PFSK-1 (cell line): ENCODE measurements at regions not wholly inside any gene's neighbourhood (a gene's known extent, or its start where the extent isn't known, plus 50 kb on each side); places are given as distances from the start of the nearest gene placed in this dataset.

Experiments used
- FOXP2 ChIP-seq: optimal IDR thresholded peaks from 2 replicates; pipeline ENCODE3; 2011; ENCODE audit warnings: borderline replicate concordance, control low read depth, inconsistent platforms; ENCODE audit not compliant: insufficient read depth; ENCODE audit errors: extremely low read length, extremely low read depth
- POLR2AphosphoS5 ChIP-seq: IDR thresholded peaks from 2 replicates; pipeline ENCODE4 v1.6.1; 2012; ENCODE audit warnings: low read depth, mild to moderate bottlenecking, control low read depth, low read length, moderate library complexity
- SIN3A ChIP-seq: IDR thresholded peaks from 2 replicates; pipeline ENCODE4 v1.6.1; 2012; ENCODE audit warnings: mild to moderate bottlenecking, low read length, moderate library complexity, borderline replicate concordance; ENCODE audit not compliant: insufficient read depth
- TAF1 ChIP-seq: IDR thresholded peaks from 2 replicates; pipeline ENCODE4 v1.6.1; 2012; ENCODE audit warnings: low read length, control low read depth, borderline replicate concordance; ENCODE audit not compliant: insufficient read depth
- TF ChIP-seq, protein P1 (sequence below), 2 experiments: IDR thresholded peaks; 2 replicates each; pipeline versions ENCODE4 v1.6.1 to v1.8.0; 2011 to 2012; ENCODE audit warnings: low read depth in 2 of 2, low read length in 2 of 2, control low read depth in 1 of 2, inconsistent platforms in 1 of 2, mild to moderate bottlenecking in 1 of 2, moderate library complexity in 1 of 2; ENCODE audit not compliant: insufficient read depth in 1 of 2

DNA sequence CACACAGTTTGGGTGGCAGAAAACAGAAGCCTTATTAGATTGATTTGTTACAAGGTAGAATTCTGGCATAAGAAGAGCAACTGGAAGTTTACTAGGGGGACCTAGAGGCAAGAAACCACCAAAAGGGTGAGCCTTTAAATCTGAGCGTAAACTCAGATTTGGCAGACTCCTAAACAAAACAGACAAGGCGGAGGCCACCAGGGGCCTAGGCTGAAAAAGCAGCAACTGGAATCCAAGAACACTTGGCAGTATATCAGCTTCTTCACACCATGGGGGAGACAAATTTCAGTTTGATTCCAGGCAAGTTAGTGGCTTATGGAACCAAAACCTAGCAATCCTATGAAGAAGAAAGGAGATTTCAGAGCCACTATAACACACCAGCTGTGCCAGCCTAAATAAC is 220.0 kb downstream of the C3orf38 start:
- TF ChIP-seq POLR2AphosphoS5 (no peak), TAF1 (no peak), SIN3A (no peak), FOXP2 (no peak)
- TF ChIP-seq, protein P1, sequence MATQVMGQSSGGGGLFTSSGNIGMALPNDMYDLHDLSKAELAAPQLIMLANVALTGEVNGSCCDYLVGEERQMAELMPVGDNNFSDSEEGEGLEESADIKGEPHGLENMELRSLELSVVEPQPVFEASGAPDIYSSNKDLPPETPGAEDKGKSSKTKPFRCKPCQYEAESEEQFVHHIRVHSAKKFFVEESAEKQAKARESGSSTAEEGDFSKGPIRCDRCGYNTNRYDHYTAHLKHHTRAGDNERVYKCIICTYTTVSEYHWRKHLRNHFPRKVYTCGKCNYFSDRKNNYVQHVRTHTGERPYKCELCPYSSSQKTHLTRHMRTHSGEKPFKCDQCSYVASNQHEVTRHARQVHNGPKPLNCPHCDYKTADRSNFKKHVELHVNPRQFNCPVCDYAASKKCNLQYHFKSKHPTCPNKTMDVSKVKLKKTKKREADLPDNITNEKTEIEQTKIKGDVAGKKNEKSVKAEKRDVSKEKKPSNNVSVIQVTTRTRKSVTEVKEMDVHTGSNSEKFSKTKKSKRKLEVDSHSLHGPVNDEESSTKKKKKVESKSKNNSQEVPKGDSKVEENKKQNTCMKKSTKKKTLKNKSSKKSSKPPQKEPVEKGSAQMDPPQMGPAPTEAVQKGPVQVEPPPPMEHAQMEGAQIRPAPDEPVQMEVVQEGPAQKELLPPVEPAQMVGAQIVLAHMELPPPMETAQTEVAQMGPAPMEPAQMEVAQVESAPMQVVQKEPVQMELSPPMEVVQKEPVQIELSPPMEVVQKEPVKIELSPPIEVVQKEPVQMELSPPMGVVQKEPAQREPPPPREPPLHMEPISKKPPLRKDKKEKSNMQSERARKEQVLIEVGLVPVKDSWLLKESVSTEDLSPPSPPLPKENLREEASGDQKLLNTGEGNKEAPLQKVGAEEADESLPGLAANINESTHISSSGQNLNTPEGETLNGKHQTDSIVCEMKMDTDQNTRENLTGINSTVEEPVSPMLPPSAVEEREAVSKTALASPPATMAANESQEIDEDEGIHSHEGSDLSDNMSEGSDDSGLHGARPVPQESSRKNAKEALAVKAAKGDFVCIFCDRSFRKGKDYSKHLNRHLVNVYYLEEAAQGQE (IDR thresholded peaks at IDR 0.05; ENCODE audit: insufficient read depth in 1 of 2, low read depth in 2 of 2, low read length in 2 of 2) = no peak

GRCh38 chr3:88385090-88385489 is 235.3 kb downstream of the C3orf38 start:
- TF ChIP-seq FOXP2 (no peak), SIN3A (no peak), POLR2AphosphoS5 (no peak), TAF1 (no peak)
- TF ChIP-seq, protein P1 (IDR thresholded peaks at IDR 0.05; ENCODE audit: insufficient read depth in 1 of 2, low read depth in 2 of 2, low read length in 2 of 2) = no peak

GRCh38 chr3:88398581-88398980 is 248.8 kb downstream of the C3orf38 start:
- TF ChIP-seq FOXP2 = no peak
- no peak for TF ChIP-seq TAF1
- no peak for TF ChIP-seq POLR2AphosphoS5
- TF ChIP-seq SIN3A = no peak
- TF ChIP-seq, protein P1 (IDR thresholded peaks at IDR 0.05; ENCODE audit: insufficient read depth in 1 of 2, low read depth in 2 of 2, low read length in 2 of 2) = no peak

GRCh38 chr3:88403319-88403718 is 253.6 kb downstream of the C3orf38 start:
- TF ChIP-seq POLR2AphosphoS5 (no peak), SIN3A (no peak), TAF1 (no peak), FOXP2 (no peak)
- TF ChIP-seq, protein P1 (IDR thresholded peaks at IDR 0.05; ENCODE audit: insufficient read depth in 1 of 2, low read depth in 2 of 2, low read length in 2 of 2) = no peak

DNA sequence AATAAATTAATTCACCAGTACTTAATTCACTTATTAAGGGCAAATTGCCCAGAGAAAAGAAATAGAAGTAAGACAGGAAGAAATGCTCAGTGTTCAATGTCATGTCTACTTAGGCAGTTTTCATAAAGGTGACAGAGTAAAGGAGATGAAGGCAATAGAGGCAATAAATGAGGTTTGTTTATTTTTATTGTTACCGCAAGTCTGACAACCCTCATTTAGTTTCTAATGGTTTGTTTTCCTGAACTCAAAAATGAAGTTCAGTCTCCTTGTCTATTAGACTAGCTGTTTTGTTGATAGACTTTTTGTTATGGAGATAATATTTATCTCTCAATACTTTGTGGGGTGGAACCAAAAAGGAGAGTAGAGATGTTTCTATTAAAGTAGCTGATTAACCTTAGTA is 258.3 kb downstream of the C3orf38 start:
- TF ChIP-seq TAF1 (no peak), POLR2AphosphoS5 (no peak), SIN3A (no peak), FOXP2 (no peak)
- TF ChIP-seq, protein P1 (IDR thresholded peaks at IDR 0.05; ENCODE audit: insufficient read depth in 1 of 2, low read depth in 2 of 2, low read length in 2 of 2) = no peak
